SW 1271 (cell line): ENCODE measurements at regions not wholly inside any gene's neighbourhood (a gene's known extent, or its start where the extent isn't known, plus 50 kb on each side); places are given as distances from the start of the nearest gene placed in this dataset.
A peak's percentile ranks its signal among the peaks of the same experiment; 100 is the strongest.
"Not testable (repeated sequence)": the region's sequence is repeated elsewhere in the genome, so short reads cannot be mapped to it uniquely, and the experiment has no call there.

Source experiments
- DNase-seq, 2 experiments: peaks; one replicate each; lab custom pipeline; 2025; lab: John Stamatoyannopoulos, UW

GRCh38 chr5:162209005-162209605 is 141.5 kb downstream of the GABRG2 start:
- peak in 1 of 2 experiments; percentile 17 for DNase-seq

DNA sequence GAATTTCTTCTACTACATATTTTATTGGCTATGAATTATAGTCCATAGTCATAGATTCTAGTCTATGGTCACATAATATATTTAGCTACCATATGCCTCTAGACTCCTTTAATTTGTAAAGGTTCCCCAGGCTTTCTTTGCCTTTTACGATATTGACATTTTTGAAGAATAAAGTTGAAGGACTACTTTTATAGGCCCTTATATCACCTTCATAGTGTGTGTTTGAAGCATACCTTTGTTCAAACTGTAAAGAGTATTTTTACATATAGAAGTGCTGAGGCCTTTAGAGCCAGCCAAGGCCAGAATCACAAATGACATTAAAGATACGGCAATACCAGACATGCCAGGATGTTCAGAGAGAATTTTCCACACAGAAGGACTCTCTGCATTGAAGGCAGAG is 147.0 kb downstream of the GABRG2 start:
- no peak for DNase-seq

DNA sequence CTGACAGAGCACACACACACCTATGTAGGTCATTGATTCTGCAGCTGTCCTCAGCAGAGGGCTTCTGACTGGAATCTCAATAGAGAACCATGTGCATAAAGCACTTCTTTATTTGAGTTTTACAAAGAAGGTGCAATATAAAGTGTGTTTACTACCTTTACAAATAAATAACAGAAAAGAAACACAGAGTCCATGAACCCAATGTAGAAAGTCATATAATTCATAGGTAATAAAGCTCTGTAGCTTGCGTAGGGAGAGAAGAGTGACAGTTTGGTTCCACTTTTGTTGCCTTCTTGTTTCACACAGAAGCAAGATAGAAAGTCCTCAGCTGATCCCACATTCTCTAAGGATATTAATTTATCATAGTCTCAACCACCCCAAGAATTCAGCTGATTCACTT is 149.5 kb downstream of the GABRG2 start:
- DNase-seq, result no peak

GRCh38 chr5:162221910-162222309 is 154.3 kb downstream of the GABRG2 start:
- no peak for DNase-seq

- no peak for DNase-seq
Measured at GRCh38 chr5:162227075-162227474, 159.5 kb downstream of the GABRG2 start.

DNA sequence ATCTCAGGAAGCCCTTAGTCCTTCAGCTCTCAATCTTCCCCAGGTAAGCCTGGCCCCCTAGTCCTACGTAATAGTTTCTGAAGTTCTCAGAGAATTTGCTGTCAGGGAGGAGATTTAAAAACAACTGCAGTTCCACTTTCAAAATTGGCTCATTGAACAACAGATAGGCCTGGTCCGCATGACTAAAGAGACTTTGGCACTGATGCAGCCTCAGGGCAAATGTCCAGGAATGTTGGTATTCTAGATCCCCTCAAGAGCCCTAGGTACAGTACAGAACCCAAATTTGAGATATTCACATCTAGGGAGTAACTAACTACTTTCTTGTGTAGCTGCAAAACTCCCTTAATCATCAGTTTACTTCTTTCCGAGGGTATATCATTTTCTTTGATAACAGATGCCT is 162.8 kb downstream of the GABRG2 start:
- DNase-seq, result no peak

- DNase-seq, result no peak
Measured at GRCh38 chr5:162231522-162231921, 163.9 kb downstream of the GABRG2 start.

DNA sequence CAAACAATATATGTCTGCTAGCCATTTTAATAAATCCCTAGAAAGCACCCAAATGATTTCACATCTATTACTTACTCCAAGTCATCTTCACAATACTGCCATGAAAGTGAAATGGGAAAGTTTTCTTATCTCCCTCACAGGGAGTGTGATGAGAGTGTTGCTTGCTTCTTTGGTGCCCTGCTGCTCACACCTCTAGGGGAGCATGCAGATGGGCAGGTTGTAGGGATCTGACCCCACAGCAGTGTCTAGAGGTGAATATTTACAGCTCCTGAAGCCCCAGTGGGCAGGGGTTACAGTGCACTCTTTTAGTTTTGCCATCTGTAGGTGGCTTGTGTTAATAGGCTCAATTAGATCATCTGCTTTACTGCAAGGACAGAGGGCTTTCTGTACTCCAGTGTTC is 173.2 kb downstream of the GABRG2 start:
- DNase-seq, result no peak

GRCh38 chr5:162242416-162242815 is 174.8 kb downstream of the GABRG2 start:
- DNase-seq, result no peak

- DNase-seq, result no peak
Measured at GRCh38 chr5:162243651-162244050, 176.1 kb downstream of the GABRG2 start.

- no peak for DNase-seq
Measured at GRCh38 chr5:162248107-162248713, 180.6 kb downstream of the GABRG2 start.

DNA sequence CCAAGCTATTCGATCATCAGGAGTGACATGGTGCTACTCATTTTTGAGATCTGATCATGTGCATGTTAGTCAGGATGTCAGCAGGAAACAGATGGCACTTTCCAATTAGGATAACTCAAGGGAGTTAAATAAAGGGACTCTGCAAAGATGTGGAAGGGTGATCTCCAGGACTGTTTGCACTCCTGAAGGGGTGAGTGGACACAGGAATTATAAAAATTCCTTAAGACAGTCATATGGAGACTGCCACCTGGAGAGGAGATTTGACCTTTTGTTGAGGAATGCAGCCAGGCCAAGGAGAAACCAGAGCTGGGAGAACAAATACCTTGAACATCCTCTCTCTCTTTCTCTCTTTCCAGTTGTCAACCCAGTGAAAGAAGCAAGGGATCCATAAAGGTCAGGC is 189.1 kb downstream of the GABRG2 start:
- DNase-seq, result no peak

GRCh38 chr5:162268694-162269481 is 201.3 kb downstream of the GABRG2 start:
- DNase-seq, result no peak

DNA sequence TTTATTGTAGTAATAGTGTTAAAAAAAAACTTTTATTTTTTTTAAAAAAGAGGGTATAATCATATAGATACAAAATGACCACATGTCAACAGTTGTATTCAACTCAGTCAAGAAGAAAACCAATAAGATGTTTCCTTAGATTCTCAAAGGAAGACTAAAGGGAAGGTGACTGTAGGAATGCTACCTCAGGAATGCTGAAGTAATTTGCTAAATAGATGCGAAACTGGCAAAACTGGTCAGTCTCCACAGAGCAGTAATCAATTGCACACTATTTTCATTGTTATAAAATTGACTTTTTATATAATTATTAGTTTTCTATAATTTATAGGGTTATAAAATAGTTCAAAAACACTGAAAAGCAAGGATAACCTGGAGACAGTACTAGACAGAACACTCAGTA is 204.8 kb downstream of the GABRG2 start:
- DNase-seq, result no peak

- no peak for DNase-seq
Measured at GRCh38 chr5:162274679-162275078, 207.1 kb downstream of the GABRG2 start.

DNA sequence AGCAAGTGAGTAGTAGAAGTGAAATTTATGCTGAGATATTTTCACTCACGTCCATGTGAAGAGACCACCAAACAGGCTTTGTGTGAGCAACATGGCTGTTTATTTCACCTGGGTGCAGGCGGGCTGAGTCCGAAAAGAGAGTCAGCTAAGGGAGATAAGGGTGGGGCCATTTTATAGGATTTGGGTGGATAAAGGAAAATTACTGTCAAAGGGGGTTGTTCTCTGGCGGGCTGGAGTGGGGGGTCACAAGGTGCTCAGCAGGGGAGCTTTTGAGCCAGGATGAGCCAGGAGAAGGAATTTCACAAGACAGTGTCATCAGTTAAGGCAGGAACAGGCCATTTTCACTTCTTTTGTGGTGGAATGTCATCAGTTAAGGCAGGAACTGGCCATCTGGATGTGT is 207.8 kb downstream of the GABRG2 start:
- not testable (repeated sequence) for DNase-seq

- no peak for DNase-seq
Measured at GRCh38 chr5:162282191-162282590, 214.6 kb downstream of the GABRG2 start.

DNA sequence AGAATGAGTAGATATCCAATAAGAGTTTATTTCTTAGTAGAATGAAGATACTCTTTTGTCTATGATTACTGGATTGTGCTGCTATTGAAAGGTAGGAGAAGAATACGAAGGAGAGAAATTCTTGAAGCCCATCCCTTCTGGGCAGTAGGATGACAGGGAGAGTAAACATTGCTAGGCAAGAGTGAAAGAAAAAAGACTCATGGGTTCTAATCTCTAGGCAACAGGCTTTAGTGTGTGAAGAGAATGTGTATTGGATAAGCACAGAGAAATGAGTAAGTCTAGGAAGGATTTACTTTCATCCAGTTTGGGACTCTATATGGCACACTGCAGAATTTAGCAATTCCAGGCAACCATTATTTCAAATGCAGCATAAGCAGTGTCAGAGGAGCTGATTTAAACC is 216.0 kb downstream of the GABRG2 start:
- no peak for DNase-seq

GRCh38 chr5:162288647-162289296 is 221.2 kb downstream of the GABRG2 start:
- no peak for DNase-seq

DNA sequence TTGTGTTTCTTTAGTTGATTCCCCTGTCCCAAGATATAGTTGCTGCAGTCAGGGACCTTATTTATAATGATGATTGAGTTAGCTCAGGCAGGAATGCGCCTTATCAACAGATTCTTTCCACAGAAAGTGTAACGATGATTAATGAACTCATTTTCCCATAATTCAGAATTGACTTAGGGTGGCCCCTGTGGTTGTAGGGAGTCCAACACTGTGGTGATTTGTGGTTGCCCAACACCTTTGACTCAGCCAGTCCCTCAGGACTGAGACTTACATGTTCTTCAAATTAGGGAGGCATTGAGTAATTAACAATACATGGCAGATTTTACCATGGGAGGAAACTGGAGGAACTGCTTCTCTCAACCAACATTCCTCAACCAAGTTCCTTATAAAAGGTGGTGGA is 221.9 kb downstream of the GABRG2 start:
- no peak for DNase-seq

- DNase-seq, result no peak
Measured at GRCh38 chr5:162299793-162300192, 232.2 kb downstream of the GABRG2 start.

GRCh38 chr5:162301356-162301755 is 233.8 kb downstream of the GABRG2 start:
- DNase-seq, result no peak

GRCh38 chr5:162323466-162323865 is 255.9 kb downstream of the GABRG2 start:
- DNase-seq, result no peak
